ENCODE measurements at regions not wholly inside any gene's neighbourhood (a gene's known extent, or its start where the extent isn't known, plus 50 kb on each side); places are given as distances from the start of the nearest gene placed in this dataset.

GRCh38 chr4:14152834-14153519 lies 525.5 kb upstream of the BOD1L1 start:
- Histone ChIP-seq H3K9me3 (ENCODE audit: control insufficient read depth, insufficient read depth, low read length) (no peaks in the 10 kb centered on the region; the same call in 1 of the 2 replicates), H3K36me3 (ENCODE audit: control insufficient read depth, low read length) (no peaks in the 10 kb centered on the region), H3K27ac (ENCODE audit: low read depth, low read length) (no peak overlapping the region), H3K9me2 (replicated peaks; ENCODE audit: control insufficient read depth, low read length) (no peaks in the 10 kb centered on the region), H3K4me2 (ENCODE audit: low read length) (no peak overlapping the region), H3K4me1 (ENCODE audit: control insufficient read depth, low read length) (no peaks in the 10 kb centered on the region), H3K27me3 (ENCODE audit: control insufficient read depth, low read length) (0 out of 2 replicates have a peak, but pooled peaks cover 2% of the 10 kb centered on the region), H4K20me1 (ENCODE audit: control insufficient read depth, insufficient read depth, low read depth, low read length) (no peaks in the 10 kb centered on the region), H3K79me2 (ENCODE audit: control insufficient read depth, low read length) (no peaks in the 10 kb centered on the region), H3F3A (ENCODE audit: control insufficient read depth, insufficient read depth) (no peaks in the 10 kb centered on the region), H3K4me3 (ENCODE audit: low read length) (no peak overlapping the region)
- TF ChIP-seq EZH2phosphoT487 (IDR thresholded peaks at IDR 0.05; ENCODE audit: borderline replicate concordance, low read length), result no peak
- no peak for TF ChIP-seq CTCF (IDR thresholded peaks at IDR 0.05; ENCODE audit: low read depth, low read length, poor library complexity, severe bottlenecking)

GRCh38 chr4:14155803-14156202 lies 528.3 kb upstream of the BOD1L1 start:
- TF ChIP-seq EZH2phosphoT487 (IDR thresholded peaks at IDR 0.05; ENCODE audit: borderline replicate concordance, low read length) (no peak), CTCF (IDR thresholded peaks at IDR 0.05; ENCODE audit: low read depth, low read length, poor library complexity, severe bottlenecking) (no peak)
- Histone ChIP-seq H3K27me3 (ENCODE audit: control insufficient read depth, low read length) (0 out of 2 replicates have a peak, but pooled peaks cover 2% of the 10 kb centered on the region), H3K9me2 (replicated peaks; ENCODE audit: control insufficient read depth, low read length) (no peaks in the 10 kb centered on the region), H3K27ac (ENCODE audit: low read depth, low read length) (no peak overlapping the region), H3K36me3 (ENCODE audit: control insufficient read depth, low read length) (no peaks in the 10 kb centered on the region), H3K79me2 (ENCODE audit: control insufficient read depth, low read length) (no peaks in the 10 kb centered on the region), H3K4me1 (ENCODE audit: control insufficient read depth, low read length) (no peaks in the 10 kb centered on the region), H3K9me3 (ENCODE audit: control insufficient read depth, insufficient read depth, low read length) (no peaks in the 10 kb centered on the region; the same call in 1 of the 2 replicates), H4K20me1 (ENCODE audit: control insufficient read depth, insufficient read depth, low read depth, low read length) (no peaks in the 10 kb centered on the region), H3K4me3 (ENCODE audit: low read length) (no peak overlapping the region), H3F3A (ENCODE audit: control insufficient read depth, insufficient read depth) (no peaks in the 10 kb centered on the region), H3K4me2 (ENCODE audit: low read length) (no peak overlapping the region)

GRCh38 chr4:14157262-14157661 lies 529.7 kb upstream of the BOD1L1 start:
- no peaks in the 10 kb centered on the region for H4K20me1 ChIP-seq (ENCODE audit: control insufficient read depth, insufficient read depth, low read depth, low read length)
- no peaks in the 10 kb centered on the region for H3K9me2 ChIP-seq (replicated peaks; ENCODE audit: control insufficient read depth, low read length)
- H3K4me1 ChIP-seq (ENCODE audit: control insufficient read depth, low read length), result no peaks in the 10 kb centered on the region
- H3K9me3 ChIP-seq (ENCODE audit: control insufficient read depth, insufficient read depth, low read length), result no peaks in the 10 kb centered on the region; the same call in 1 of the 2 replicates
- no peak for TF ChIP-seq EZH2phosphoT487 (IDR thresholded peaks at IDR 0.05; ENCODE audit: borderline replicate concordance, low read length)
- TF ChIP-seq CTCF (IDR thresholded peaks at IDR 0.05; ENCODE audit: low read depth, low read length, poor library complexity, severe bottlenecking), result no peak
- no peaks in the 10 kb centered on the region for H3K79me2 ChIP-seq (ENCODE audit: control insufficient read depth, low read length)
- H3F3A ChIP-seq (ENCODE audit: control insufficient read depth, insufficient read depth), result no peaks in the 10 kb centered on the region
- H3K4me2 ChIP-seq (ENCODE audit: low read length), result no peak overlapping the region
- H3K4me3 ChIP-seq (ENCODE audit: low read length), result no peak overlapping the region
- H3K27ac ChIP-seq (ENCODE audit: low read depth, low read length), result no peak overlapping the region
- no peaks in the 10 kb centered on the region for H3K36me3 ChIP-seq (ENCODE audit: control insufficient read depth, low read length)
- 0 out of 2 replicates have a peak, but pooled peaks cover 2% of the 10 kb centered on the region for H3K27me3 ChIP-seq (ENCODE audit: control insufficient read depth, low read length)

All from DOHH2 (cell line).